ENCODE measurements at regions not wholly inside any gene's neighbourhood (a gene's known extent, or its start where the extent isn't known, plus 50 kb on each side); places are given as distances from the start of the nearest gene placed in this dataset.
A peak's percentile ranks its signal among the peaks of the same experiment; 100 is the strongest.

DNA sequence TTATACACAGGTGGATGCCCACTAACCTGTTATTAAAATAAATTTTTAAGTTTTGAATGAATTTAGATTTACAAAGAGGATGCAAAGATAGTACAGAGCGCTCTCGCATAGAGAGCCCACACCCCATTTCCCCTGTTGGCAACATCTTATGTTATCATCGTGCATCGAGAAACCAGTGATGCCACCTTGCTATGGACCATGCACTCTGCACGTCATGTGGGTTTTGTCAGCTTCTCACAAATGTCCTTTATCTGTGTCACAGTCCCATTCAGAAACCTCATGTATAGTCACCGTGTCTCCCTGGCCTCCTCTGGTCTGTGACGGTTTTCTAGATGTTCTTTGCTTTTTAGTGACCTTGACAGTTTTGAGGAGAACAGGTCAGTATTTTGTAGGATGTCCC is 60.0 kb downstream of the ING1 start:
- DNase-seq (ENCODE audit: low read depth) = no peak

GRCh38 chr13:110774051-110774450 is 60.6 kb downstream of the ING1 start:
- no peak for DNase-seq (ENCODE audit: low read depth)

DNA sequence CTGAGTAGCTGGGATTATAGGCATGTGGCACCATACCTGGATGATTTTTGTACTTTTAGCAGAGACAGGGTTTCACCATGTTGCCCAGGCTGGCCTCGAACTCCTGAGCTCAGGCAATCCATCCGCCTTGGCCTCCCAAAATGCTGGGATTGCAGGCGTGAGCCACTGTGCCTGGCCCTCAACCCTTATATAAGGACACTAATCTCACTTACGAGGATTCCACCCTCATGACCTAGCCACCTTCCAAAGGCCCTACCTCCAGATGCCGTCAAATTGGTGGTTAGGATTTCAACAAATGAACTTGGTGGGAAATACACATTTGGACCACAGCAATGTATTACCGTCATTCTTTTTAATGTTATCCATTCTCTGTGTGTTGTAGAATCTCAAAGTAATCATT is 61.0 kb downstream of the ING1 start:
- no peak for DNase-seq (ENCODE audit: low read depth)

DNA sequence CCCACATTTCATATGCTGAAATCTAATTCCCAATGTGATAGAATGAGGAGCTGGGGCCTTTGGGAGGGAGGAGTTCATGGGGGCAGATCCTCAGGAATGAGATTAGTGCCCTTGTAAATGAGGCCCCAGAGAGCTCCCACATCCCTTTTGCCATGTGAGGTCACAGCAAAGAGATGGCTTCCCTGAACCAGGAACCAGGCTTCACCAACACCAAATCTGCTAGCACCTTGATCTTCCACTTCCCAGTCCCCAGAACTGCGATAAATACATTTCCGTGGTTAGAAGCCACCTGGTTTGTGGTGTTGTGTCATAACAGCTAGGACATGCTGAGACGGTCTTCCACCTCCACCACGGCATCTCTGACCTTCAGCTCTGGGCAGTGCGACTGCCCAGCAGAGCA is 62.1 kb downstream of the ING1 start:
- no peak for DNase-seq (ENCODE audit: low read depth)

GRCh38 chr13:110777251-110777820 is 63.8 kb downstream of the ING1 start:
- no peak for DNase-seq (ENCODE audit: low read depth)

GRCh38 chr13:110779022-110779421 is 65.5 kb downstream of the ING1 start:
- DNase-seq (ENCODE audit: low read depth) = no peak

DNA sequence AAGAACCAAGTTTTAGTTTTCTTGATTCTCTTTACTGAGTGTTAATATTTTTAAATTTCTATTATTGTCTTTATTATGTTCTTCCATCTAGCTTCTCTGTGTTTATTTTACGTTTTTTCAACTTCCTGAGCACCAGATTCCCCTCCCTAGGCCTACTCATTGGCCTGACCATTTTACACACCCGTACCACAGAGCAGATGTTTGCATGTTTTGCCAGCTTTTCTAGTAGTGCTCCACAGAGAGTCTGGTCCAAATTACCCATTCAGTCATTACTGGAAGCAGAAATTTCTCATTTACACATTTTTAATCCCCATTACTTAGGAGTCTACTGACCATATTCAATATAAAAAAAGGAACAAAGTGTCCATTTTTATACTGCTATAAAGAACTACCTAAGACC is 66.9 kb downstream of the ING1 start:
- DNase-seq (ENCODE audit: low read depth) = no peak

DNA sequence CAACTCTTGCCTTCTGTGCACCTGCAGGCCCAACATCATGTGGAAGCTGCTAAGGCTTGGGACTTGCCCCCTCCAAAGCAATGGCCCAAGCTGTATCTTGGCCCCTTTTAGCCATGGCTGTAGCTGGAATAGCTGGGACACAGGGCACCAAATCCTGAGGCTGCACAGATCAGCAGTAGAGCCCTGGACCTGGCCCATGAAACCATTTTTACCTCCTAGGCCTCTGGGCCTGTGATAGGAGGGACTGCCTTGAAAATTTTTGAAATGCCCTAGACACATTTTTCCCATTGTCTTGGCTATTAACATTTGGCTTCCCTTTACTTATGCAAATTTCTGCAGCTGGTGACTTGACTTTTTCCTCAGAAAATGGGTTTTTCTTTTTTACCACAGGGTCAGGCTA is 68.7 kb downstream of the ING1 start:
- DNase-seq (ENCODE audit: low read depth) = no peak

DNA sequence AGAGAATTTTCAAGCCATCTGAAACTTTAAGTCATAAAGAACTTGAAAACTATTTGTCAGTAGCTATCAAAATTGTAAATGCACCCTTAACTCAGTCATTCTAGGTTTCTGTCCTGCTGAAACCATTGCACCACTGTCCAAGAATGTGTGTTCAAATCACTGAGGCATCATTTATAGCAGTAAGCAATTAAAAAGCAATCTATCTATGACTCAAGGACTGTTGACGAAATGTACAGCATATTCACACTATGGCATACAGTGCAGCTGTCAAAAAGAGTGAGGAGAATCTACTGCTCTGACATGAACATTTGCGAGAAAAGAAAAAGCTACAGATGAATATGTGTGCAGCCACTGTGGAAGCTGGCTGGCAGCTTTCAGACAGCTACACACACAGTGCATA is 71.2 kb downstream of the ING1 start:
- DNase-seq (ENCODE audit: low read depth) = no peak

GRCh38 chr13:110788778-110789177 is 75.3 kb downstream of the ING1 start:
- DNase-seq (ENCODE audit: low read depth) = no peak

DNA sequence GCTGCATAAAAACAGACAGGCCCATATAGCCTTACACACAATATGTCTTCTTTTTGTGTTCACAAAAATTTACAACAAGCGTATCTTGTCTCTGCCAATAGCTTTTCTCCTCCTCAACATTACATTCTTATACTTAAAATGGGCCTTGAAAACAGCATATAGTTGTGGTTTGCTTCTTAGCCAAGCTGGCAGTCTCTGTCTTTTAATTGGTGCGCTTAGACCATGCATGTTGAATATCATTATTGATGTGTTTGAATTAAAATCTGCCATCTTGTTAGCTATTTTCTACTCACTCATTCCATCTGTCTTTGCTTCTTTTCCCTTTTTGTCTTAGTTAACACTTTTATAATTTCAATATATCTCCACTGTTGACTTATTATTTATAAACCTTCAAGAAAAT is 76.4 kb downstream of the ING1 start:
- DNase-seq (ENCODE audit: low read depth) = no peak

DNA sequence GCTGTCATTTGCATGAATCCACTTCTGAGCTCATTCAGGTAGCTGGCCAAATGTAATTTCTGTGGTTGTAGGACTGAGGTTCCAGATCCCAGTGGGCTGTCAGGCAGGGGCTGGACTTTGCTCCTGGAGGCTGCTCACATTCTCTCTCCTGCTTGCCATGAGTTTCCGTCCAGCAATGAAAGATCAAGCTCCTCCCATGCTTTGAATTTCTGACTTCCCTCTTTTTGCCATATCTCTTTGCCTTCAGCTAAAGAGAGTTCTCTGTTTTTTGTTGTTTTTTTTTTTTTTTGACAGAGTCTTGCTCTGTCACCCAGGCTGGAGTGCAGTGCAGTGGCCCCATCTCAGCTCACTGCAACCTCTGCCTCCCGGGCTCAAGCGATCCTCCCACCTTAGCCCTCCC is 76.9 kb downstream of the ING1 start:
- no peak for DNase-seq (ENCODE audit: low read depth)

DNA sequence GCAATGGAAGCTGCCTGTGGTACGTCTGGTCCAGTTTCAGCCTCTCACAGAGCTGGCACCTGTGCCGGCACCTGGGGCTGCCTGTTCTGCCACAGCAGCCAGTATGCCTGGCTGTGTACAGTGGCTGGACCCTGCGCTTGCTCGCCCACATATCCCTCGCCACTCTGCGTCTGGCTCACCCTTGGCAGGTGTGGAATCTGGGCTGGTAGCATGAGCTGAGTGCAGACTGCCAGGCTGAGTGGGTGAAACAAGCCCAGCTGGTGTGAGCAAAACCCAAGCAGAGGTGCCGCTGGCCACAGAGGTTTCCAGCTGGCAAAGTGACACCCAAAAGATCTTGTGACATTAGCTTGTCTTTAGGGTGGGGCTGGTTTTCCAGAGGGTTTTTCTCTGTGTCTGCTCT is 80.7 kb downstream of the ING1 start:
- DNase-seq (ENCODE audit: low read depth) = no peak

GRCh38 chr13:110797230-110797877 is 83.9 kb downstream of the ING1 start:
- peak; percentile 3 for DNase-seq (ENCODE audit: low read depth)

GRCh38 chr13:110798081-110798994 is 84.8 kb downstream of the ING1 start:
- peak; percentile 3 for DNase-seq (ENCODE audit: low read depth)

DNA sequence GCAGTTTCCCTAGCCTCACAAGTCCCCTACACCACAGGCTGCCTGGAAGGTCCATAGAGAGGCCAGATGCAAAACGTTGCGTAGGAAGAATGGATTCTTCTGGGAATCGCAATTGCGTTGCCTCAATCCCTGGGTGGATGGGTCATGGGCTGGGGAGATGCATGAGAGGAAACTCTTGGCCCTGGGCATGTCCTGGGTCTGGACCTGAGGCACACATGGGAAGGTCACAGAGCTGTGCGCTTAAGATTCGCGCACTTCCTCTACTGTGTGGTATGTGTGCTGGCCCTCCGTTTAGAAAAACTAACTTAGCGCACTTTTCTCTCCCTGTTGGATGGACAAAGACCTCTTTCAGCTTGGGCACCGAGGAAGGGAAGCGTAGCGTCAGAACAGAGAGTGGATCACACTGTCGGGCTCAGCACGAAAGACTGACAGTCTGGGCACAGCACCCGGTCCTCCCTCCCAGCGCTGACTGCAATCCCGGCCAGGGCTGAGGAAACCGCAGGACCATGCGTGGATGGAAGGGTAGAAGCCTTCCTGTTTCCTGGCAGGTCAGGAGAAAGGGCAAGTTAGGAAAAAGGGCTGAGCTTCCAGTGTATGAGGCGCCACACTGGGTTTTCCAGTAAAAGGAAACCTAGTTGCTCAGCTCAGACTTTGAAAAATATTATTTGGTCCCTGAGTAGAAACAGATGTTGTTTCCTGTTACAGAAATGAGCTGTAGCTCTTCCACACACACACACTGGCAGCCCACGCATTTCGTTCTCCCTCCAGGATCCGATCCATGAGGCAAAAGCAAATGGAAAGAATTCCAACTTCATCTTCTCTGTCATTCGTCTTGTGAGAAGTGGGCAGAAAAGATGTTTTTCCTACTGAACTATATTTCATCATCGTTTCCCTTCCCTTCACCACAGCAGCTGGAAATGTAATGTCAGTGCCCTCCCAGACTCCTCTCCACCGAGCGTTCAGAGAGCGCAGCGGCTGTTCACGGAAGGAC is 86.0 kb downstream of the ING1 start:
- no peak for DNase-seq (ENCODE audit: low read depth)

- DNase-seq (ENCODE audit: low read depth) = peak; percentile 9
These were observed 87.5 kb downstream of the ING1 start for GRCh38 chr13:110801044-110801443.

DNA sequence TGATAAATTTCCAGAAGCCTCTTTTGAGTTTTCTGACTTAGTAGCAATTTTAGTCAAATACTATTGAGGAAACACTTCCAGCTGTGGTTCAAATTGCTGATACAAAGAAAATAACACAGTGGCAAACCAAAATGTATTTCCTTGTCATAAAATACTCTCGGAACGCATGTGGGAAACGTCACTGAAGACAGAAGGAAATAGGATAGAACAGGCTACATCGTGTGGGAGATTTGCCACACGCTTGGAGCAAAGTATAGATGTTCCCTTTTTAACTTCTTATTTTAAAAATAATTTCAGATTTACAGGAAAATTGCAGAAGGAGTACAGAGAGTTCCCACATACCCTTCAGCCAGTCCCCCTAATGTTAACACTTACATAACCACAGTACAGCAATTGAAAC is 88.8 kb downstream of the ING1 start:
- no peak for DNase-seq (ENCODE audit: low read depth)

GRCh38 chr13:110806636-110807035 is 93.1 kb downstream of the ING1 start:
- no peak for DNase-seq (ENCODE audit: low read depth)

DNA sequence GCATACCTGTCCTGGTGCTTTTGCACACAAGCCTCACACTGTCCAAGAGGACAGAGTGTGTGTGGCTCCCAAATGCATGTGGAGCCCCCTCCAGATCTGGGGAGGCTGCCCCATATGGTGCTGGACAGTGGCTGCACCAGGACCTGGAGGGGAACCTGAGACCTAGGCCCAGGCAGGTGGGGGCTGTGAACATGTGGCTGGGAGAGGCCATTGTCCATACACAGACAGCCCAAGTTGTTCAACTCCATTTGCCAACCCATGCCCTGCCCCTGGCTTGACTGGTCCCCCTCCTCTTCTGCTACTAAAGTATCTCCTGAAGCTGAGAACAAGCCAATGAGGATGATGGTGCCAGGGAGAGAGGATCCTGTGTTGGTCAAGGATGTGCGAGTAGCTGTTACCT is 94.0 kb downstream of the ING1 start:
- no peak for DNase-seq (ENCODE audit: low read depth)

- no peak for DNase-seq (ENCODE audit: low read depth)
These were observed 94.6 kb downstream of the ING1 start for GRCh38 chr13:110808138-110808537.

All from M059J (cell line).